ENCODE measurements at regions not wholly inside any gene's neighbourhood (a gene's known extent, or its start where the extent isn't known, plus 50 kb on each side); places are given as distances from the start of the nearest gene placed in this dataset.

GRCh38 chr15:66620341-66620740 lies 54.5 kb upstream of the LCTL start:
- no peaks in the 10 kb centered on the region for H4K20me1 ChIP-seq (ENCODE audit: insufficient read depth, poor library complexity, severe bottlenecking)
- H3K4me1 ChIP-seq (ENCODE audit: insufficient read depth): peaks cover 42% of the 10 kb centered on the region

GRCh38 chr15:66620744-66621344 lies 55.0 kb upstream of the LCTL start:
- H3K9me2 ChIP-seq (replicated peaks; ENCODE audit: insufficient read depth): no peaks in the 10 kb centered on the region
- H3K4me1 ChIP-seq (ENCODE audit: insufficient read depth): peaks cover 42% of the 10 kb centered on the region
- no peaks in the 10 kb centered on the region for H4K20me1 ChIP-seq (ENCODE audit: insufficient read depth, poor library complexity, severe bottlenecking)
- 83% methylated on average over 6 of the region's 6 CpGs for WGBS (ENCODE audit: low lambda C conversion rate, missing lambda C conversion rate)
- H2AFZ ChIP-seq: no peak overlapping the region
- H3K36me3 ChIP-seq (replicated peaks; ENCODE audit: insufficient read depth, low read depth): no peaks in the 10 kb centered on the region
- H3K27me3 ChIP-seq: no peaks in the 10 kb centered on the region
- DNase-seq (ENCODE audit: low spot score): no peak
- H3K9me3 ChIP-seq (ENCODE audit: low read depth): no peaks in the 10 kb centered on the region
- H3K4me3 ChIP-seq: no peak overlapping the region
- H3K27ac ChIP-seq: no peak overlapping the region
- no peaks in the 10 kb centered on the region for H3K79me2 ChIP-seq
- no peak for TF ChIP-seq EZH2phosphoT487 (IDR thresholded peaks at IDR 0.05; ENCODE audit: low read depth, severe bottlenecking, unreplicated experiment)
- TF ChIP-seq EZH2 (IDR thresholded peaks at IDR 0.05; ENCODE audit: borderline replicate concordance): no peak
- no peak for TF ChIP-seq CTCF (IDR thresholded peaks at IDR 0.05; ENCODE audit: poor library complexity)
- H3K4me2 ChIP-seq: no peak overlapping the region

More at GRCh38 chr15:66620341-66620740, 54.5 kb upstream of the LCTL start:
- no peaks in the 10 kb centered on the region for H3K9me2 ChIP-seq (replicated peaks; ENCODE audit: insufficient read depth)
- no peak for TF ChIP-seq CTCF (IDR thresholded peaks at IDR 0.05; ENCODE audit: poor library complexity)
- TF ChIP-seq EZH2phosphoT487 (IDR thresholded peaks at IDR 0.05; ENCODE audit: low read depth, severe bottlenecking, unreplicated experiment): no peak
- TF ChIP-seq EZH2 (IDR thresholded peaks at IDR 0.05; ENCODE audit: borderline replicate concordance): no peak
- H3K4me2 ChIP-seq: no peak overlapping the region
- 68% methylated on average over 3 of the region's 3 CpGs for WGBS (ENCODE audit: low lambda C conversion rate, missing lambda C conversion rate)
- no peak for DNase-seq (ENCODE audit: low spot score)
- H3K79me2 ChIP-seq: no peaks in the 10 kb centered on the region
- no peaks in the 10 kb centered on the region for H3K9me3 ChIP-seq (ENCODE audit: low read depth)
- no peak overlapping the region for H3K4me3 ChIP-seq
- no peaks in the 10 kb centered on the region for H3K36me3 ChIP-seq (replicated peaks; ENCODE audit: insufficient read depth, low read depth)
- H3K27ac ChIP-seq: no peak overlapping the region
- H2AFZ ChIP-seq: no peak overlapping the region
- no peaks in the 10 kb centered on the region for H3K27me3 ChIP-seq

GRCh38 chr15:66621491-66622467 lies 56.0 kb upstream of the LCTL start:
- no peaks in the 10 kb centered on the region for H4K20me1 ChIP-seq (ENCODE audit: insufficient read depth, poor library complexity, severe bottlenecking)
- no peaks in the 10 kb centered on the region for H3K27me3 ChIP-seq
- H3K4me2 ChIP-seq: peak overlapping the region; percentile 74
- no peak overlapping the region for H3K4me3 ChIP-seq
- no peaks in the 10 kb centered on the region for H3K79me2 ChIP-seq
- peak overlapping the region; percentile 66 for H2AFZ ChIP-seq
- TF ChIP-seq CTCF (IDR thresholded peaks at IDR 0.05; ENCODE audit: poor library complexity): no peak
- no peak for TF ChIP-seq EZH2 (IDR thresholded peaks at IDR 0.05; ENCODE audit: borderline replicate concordance)
- no peak for TF ChIP-seq EZH2phosphoT487 (IDR thresholded peaks at IDR 0.05; ENCODE audit: low read depth, severe bottlenecking, unreplicated experiment)
- H3K9me2 ChIP-seq (replicated peaks; ENCODE audit: insufficient read depth): no peaks in the 10 kb centered on the region
- WGBS (ENCODE audit: low lambda C conversion rate, missing lambda C conversion rate): 36% methylated on average over 33 of the region's 75 CpGs
- H3K9me3 ChIP-seq (ENCODE audit: low read depth): no peaks in the 10 kb centered on the region
- H3K4me1 ChIP-seq (ENCODE audit: insufficient read depth): peaks cover 42% of the 10 kb centered on the region
- peak; percentile 46 for DNase-seq (ENCODE audit: low spot score)
- H3K27ac ChIP-seq: peak overlapping the region; percentile 74
- no peaks in the 10 kb centered on the region for H3K36me3 ChIP-seq (replicated peaks; ENCODE audit: insufficient read depth, low read depth)
